Right lobe of liver (tissue), 4 donors: ENCODE measurements at regions not wholly inside any gene's neighbourhood (a gene's known extent, or its start where the extent isn't known, plus 50 kb on each side); places are given as distances from the start of the nearest gene placed in this dataset.

ENCODE experiments used
- CTCF ChIP-seq, 4 donors: fragments of 200-600 bp in 3 of 4; fragments of 450-650 bp in 1 of 4; IDR thresholded peaks; one replicate each; pipeline versions ENCODE4 v1.5.1 to v1.8.0; 2016 to 2022; ENCODE audit warnings: antibody characterized with exemption in 4 of 4, mild to moderate bottlenecking in 2 of 4
- POLR2A ChIP-seq: fragments of 450-650 bp; IDR thresholded peaks from one replicate; pipeline ENCODE4 v1.6.1; 2017; ENCODE audit warnings: antibody characterized with exemption, mild to moderate bottlenecking
- donor health status: DM: no; HTN: no; CAD: no.
- donor health status: DM: no; HTN: no; CAD: no.
- donor health status: DM: no; HTN: yes; CAD: no.

GRCh38 chr2:138276339-138276738 lies 225.2 kb upstream of the SPOPL start:
- TF ChIP-seq POLR2A, result no peak
- TF ChIP-seq CTCF (IDR thresholded peaks at IDR 0.05), result no peak
